ENCODE measurements at regions not wholly inside any gene's neighbourhood (a gene's known extent, or its start where the extent isn't known, plus 50 kb on each side); places are given as distances from the start of the nearest gene placed in this dataset.

DNA sequence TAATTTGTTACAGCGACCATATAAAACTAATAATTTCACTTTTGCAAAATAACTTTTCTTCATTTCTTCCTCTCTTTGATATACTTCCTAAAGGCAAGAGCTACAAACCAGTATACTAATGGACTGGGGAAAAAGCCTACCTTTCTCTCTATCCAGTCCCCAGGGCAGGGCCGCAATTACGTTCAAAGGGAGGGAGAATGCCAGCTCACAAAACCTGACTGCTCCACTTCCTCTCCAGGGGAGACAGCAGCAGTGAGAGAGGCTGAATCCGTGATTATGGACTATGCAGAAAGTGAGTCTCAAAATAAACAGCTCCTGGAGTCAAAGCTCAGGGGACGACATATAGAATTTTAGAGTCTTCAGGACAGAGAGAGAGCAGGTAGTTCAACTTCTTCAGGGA is 126.9 kb upstream of the HES1 start:
- Histone ChIP-seq H3K36me3 (no peaks in the 10 kb centered on the region), H3K4me3 (no peak overlapping the region), H3K27ac (no peak overlapping the region), H3K4me1 (peaks cover 15 to 43% (median 27%) of the 10 kb centered on the region in 6 donors), H3K27me3 (replicated peaks in 1 of 7) (no peaks in the 10 kb centered on the region), H3K9me3 (no peaks in the 10 kb centered on the region)
- TF ChIP-seq, protein P1, sequence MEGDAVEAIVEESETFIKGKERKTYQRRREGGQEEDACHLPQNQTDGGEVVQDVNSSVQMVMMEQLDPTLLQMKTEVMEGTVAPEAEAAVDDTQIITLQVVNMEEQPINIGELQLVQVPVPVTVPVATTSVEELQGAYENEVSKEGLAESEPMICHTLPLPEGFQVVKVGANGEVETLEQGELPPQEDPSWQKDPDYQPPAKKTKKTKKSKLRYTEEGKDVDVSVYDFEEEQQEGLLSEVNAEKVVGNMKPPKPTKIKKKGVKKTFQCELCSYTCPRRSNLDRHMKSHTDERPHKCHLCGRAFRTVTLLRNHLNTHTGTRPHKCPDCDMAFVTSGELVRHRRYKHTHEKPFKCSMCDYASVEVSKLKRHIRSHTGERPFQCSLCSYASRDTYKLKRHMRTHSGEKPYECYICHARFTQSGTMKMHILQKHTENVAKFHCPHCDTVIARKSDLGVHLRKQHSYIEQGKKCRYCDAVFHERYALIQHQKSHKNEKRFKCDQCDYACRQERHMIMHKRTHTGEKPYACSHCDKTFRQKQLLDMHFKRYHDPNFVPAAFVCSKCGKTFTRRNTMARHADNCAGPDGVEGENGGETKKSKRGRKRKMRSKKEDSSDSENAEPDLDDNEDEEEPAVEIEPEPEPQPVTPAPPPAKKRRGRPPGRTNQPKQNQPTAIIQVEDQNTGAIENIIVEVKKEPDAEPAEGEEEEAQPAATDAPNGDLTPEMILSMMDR (IDR thresholded peaks at IDR 0.05 in 8 of 11, conservative IDR thresholded peaks at IDR 0.05 in 3 of 11), result no peak
- TF ChIP-seq POLR2A (IDR thresholded peaks at IDR 0.05) (no peak), POLR2AphosphoS5 (IDR thresholded peaks at IDR 0.05) (no peak)
- WGBS, 5 donors, result 84 to 95% (median 87%) methylated on average over 5 of the region's 5 CpGs
- DNase-seq, result no peak
- intact Hi-C loops (cut with DNase I; ENCODE audit: low total_unique reads), result no loop called here

DNA sequence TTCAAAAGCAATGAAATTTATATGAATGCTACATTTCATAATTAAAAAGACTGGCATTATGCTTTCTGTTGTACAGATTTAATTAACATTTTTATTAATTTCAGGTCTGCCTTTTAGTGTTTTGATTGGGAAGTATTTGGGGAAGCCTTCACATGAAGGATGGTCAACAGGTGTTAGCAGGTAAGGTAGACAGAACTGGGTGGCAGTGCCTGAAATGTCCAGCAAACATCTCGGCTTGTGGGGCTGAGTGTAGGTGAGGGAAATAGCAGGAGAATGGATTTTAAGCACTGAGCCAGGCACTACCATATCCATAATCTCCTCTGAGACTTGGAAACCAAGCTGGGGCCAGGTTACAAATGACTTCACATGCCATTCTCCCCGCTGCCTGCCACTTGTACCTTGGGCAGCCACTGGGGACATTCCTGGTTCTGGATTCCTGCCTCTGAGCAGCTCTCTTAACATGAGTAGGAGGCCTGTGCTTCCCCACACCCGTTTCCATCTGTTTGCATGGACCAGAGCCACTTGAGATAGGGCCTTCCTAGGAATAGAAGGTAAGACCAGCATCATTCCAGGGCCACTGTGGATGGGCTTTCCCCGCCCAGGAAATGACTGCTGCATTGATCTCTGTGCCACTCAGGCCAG is 125.9 kb upstream of the HES1 start:
- intact Hi-C loops (cut with DNase I; ENCODE audit: low total_unique reads), result no loop called here
- DNase-seq, result no peak
- Histone ChIP-seq H3K9me3 (no peaks in the 10 kb centered on the region), H3K36me3 (no peaks in the 10 kb centered on the region), H3K4me1 (peaks cover 5 to 33% (median 17%) of the 10 kb centered on the region in 6 donors), H3K4me3 (no peak overlapping the region), H3K27ac (no peak overlapping the region), H3K27me3 (replicated peaks in 1 of 7) (no peaks in the 10 kb centered on the region)
- WGBS, 5 donors, result 79 to 91% (median 83%) methylated on average over 4 of the region's 4 CpGs
- no peak for TF ChIP-seq POLR2AphosphoS5 (IDR thresholded peaks at IDR 0.05)
- TF ChIP-seq POLR2A (IDR thresholded peaks at IDR 0.05), result no peak
- TF ChIP-seq, protein P1 (IDR thresholded peaks at IDR 0.05 in 8 of 11, conservative IDR thresholded peaks at IDR 0.05 in 3 of 11), result no peak

DNA sequence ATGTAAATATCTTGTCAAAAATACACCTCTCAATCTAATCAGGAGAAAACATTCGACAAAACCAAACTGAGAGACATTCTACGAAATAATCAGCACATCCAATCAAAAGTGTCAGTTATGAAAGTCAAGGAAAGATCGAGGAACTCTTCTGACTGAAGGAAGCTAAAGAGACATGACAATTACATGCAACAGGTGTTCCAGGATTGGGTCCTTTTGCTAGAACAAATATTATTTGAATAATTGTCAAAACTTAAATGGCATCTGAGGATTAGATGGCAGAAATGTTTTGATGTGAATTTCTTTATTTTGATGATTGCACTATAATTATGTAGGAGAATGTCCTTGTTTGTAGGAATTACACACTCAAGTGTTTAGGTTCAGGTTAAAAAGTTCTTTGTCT is 124.1 kb upstream of the HES1 start:
- H3K27ac ChIP-seq, result no peak overlapping the region
- H3K36me3 ChIP-seq, result no peaks in the 10 kb centered on the region
- TF ChIP-seq POLR2A (IDR thresholded peaks at IDR 0.05) (no peak), POLR2AphosphoS5 (IDR thresholded peaks at IDR 0.05) (no peak)
- TF ChIP-seq, protein P1 (IDR thresholded peaks at IDR 0.05 in 8 of 11, conservative IDR thresholded peaks at IDR 0.05 in 3 of 11), result no peak
- H3K4me3 ChIP-seq, result no peak overlapping the region
- H3K4me1 ChIP-seq, result peaks cover 0 to 22% (median 7%) of the 10 kb centered on the region in 6 donors
- WGBS, 5 donors, result 85 to 92% (median 90%) methylated on average over 3 of the region's 3 CpGs
- no peak for DNase-seq
- H3K9me3 ChIP-seq, result no peaks in the 10 kb centered on the region
- H3K27me3 ChIP-seq (replicated peaks in 1 of 7), result no peaks in the 10 kb centered on the region
- intact Hi-C loops (cut with DNase I; ENCODE audit: low total_unique reads), result no loop called here

DNA sequence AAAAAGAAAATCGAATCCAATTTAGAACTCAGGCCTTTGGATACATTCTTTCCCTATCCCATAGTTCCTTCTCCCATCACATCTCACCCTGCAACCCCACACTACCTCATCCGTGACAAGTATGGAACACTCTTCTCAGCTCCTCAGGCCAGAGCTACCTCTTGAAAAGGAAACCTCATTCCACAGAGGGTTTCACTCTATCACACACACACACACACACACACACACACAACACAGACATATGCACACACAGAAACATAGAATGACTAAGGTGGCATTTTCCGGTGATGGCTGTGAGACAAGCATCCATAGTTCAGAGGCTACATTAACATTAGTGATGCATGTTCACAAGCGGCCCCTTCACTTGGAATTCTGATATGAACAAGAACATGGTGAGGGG is 122.0 kb upstream of the HES1 start:
- no peak overlapping the region for H3K4me3 ChIP-seq
- TF ChIP-seq POLR2A (IDR thresholded peaks at IDR 0.05), result no peak
- TF ChIP-seq, protein P1 (IDR thresholded peaks at IDR 0.05 in 8 of 11, conservative IDR thresholded peaks at IDR 0.05 in 3 of 11), result no peak
- 90 to 99% (median 92%) methylated on average over 4 of the region's 4 CpGs for WGBS, 5 donors

More for the DNA sequence above, 122.0 kb upstream of the HES1 start:
- Histone ChIP-seq H3K36me3 (no peaks in the 10 kb centered on the region), H3K9me3 (no peaks in the 10 kb centered on the region), H3K4me1 (peaks cover 0 to 15% (median 7%) of the 10 kb centered on the region in 6 donors), H3K27ac (no peak overlapping the region), H3K27me3 (replicated peaks in 1 of 7) (no peaks in the 10 kb centered on the region)
- no peak for DNase-seq
- intact Hi-C loops (cut with DNase I; ENCODE audit: low total_unique reads), result no loop called here
